GM12892 (cell line): ENCODE measurements at regions not wholly inside any gene's neighbourhood (a gene's known extent, or its start where the extent isn't known, plus 50 kb on each side); places are given as distances from the start of the nearest gene placed in this dataset.

Source experiments
- POLR2A ChIP-seq: IDR thresholded peaks from 2 replicates; pipeline ENCODE4 v1.6.1; 2011; ENCODE audit warnings: low read depth, low read length, control low read depth
- POLR2AphosphoS5 ChIP-seq: IDR thresholded peaks from 2 replicates; pipeline ENCODE4 v1.6.1; 2011; ENCODE audit warnings: low read depth, low read length, control low read depth
- TAF1 ChIP-seq: IDR thresholded peaks from 2 replicates; pipeline ENCODE4 v1.6.1; 2011; ENCODE audit warnings: low read depth, mild to moderate bottlenecking, control low read depth, low read length, borderline replicate concordance

DNA sequence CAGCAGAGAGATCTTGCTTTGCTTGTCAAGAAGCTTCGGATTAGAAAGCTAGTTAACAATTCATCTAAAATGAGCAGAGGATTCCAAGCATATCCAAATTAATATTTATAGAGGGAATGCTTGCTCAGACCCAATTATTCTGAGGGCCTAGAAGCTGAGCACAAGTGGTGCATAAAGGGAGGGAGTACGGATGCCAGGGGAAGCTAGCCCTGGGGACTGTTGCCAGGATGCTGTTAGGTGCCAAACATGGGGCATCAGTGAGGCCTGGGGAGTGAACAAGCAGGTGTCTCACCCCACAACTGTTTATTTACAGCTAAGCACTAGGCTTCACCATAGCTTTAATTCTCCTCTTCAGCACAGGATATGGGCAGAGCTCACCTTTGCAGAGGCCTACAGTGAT, 684.1 kb upstream of the C16orf82 start:
- TF ChIP-seq POLR2A (no peak), TAF1 (no peak), POLR2AphosphoS5 (no peak)
